Heart right ventricle (tissue), 16 donors: ENCODE measurements at regions not wholly inside any gene's neighbourhood (a gene's known extent, or its start where the extent isn't known, plus 50 kb on each side); places are given as distances from the start of the nearest gene placed in this dataset.
A peak's percentile ranks its signal among the peaks of the same experiment; 100 is the strongest.

Experiments used
- ATAC-seq, 8 donors: fragments of 200-7000 bp; cut with Tn5 transposase; one replicate each; pipeline ENCODE4 v1.9.1; 2020; ENCODE audit warnings: mild to moderate bottlenecking in 8 of 8, moderate library complexity in 8 of 8, moderate number of reproducible peaks in 1 of 8
- DNase-seq, 2 donors: peaks; one replicate each; pipeline ENCODE4 v3.0.0-alpha.2; 2020
- H3K27ac ChIP-seq, 10 donors: fragments of 200-600 bp; sonication (generic) in 2 of 10; one replicate each; pipeline versions ENCODE4 v1.5.0 to v1.8.0; 2020 to 2022; ENCODE audit warnings: mild to moderate bottlenecking in 3 of 10
- H3K27me3 ChIP-seq, 7 donors: fragments of 200-600 bp; one replicate each; pipeline ENCODE4 v1.8.0; 2021 to 2022; ENCODE audit warnings: mild to moderate bottlenecking in 2 of 7
- H3K36me3 ChIP-seq, 9 donors: fragments of 200-600 bp; sonication (generic) in 1 of 9; one replicate each; pipeline versions ENCODE4 v1.5.0 to v1.8.0; 2020 to 2022; ENCODE audit warnings: mild to moderate bottlenecking in 2 of 9
- H3K4me1 ChIP-seq, 9 donors: fragments of 200-600 bp; sonication (generic) in 1 of 9; one replicate each; pipeline versions ENCODE4 v1.5.0 to v1.8.0; 2020 to 2022; ENCODE audit warnings: mild to moderate bottlenecking in 4 of 9
- H3K4me3 ChIP-seq, 10 donors: fragments of 200-600 bp; sonication (generic) in 2 of 10; one replicate each; pipeline versions ENCODE4 v1.5.0 to v1.8.0; 2020 to 2022; ENCODE audit warnings: mild to moderate bottlenecking in 7 of 10, moderate library complexity in 2 of 10
- H3K9me3 ChIP-seq, 11 donors: fragments of 200-600 bp in 10 of 11; sonication (generic) in 2 of 11; one replicate each; pipeline versions ENCODE4 v1.5.0 to v1.8.0; 2013 to 2022; ENCODE audit warnings: mild to moderate bottlenecking in 2 of 11, control low read depth in 1 of 11, moderate library complexity in 1 of 11
- CTCF ChIP-seq, 9 donors: fragments of 200-600 bp; sonication (generic) in 2 of 9; IDR thresholded peaks; one replicate each; pipeline versions ENCODE4 v1.5.0 to v1.8.0; 2021 to 2022; ENCODE audit warnings: antibody characterized with exemption in 9 of 9, mild to moderate bottlenecking in 5 of 9, moderate library complexity in 1 of 9
- WGBS, 2 donors: extraction: QIAGEN DNeasy Blood & Tissue Kit; methylation state at CpG; one replicate each; pipeline ENCODE4 v1.1.7; 2013; ENCODE audit warnings: inconsistent platforms in 1 of 2; 5-methylcytosine and 5-hydroxymethylcytosine counted together
- intact Hi-C, 10 donors: fragments of 100-400 bp; cut with DNase I; formaldehyde crosslinking; loops; one replicate each; pipeline versions ENCODE4 v1.11.1 to v1.14.2; 2022
- donor health status: Arrhythmogenic right ventricular cardiomyopathy.
- donor health status: ischemic (EF 13 %, LVEDD 7.1; RV severe dilation, severe dysfunction).
- donor health status: healthy with polysubstance abuse.
- donor health status: DM: no; HTN: yes; CAD: no.
- donor health status: DM: no; HTN: no; CAD: no.
- donor health status: ischemic (EF 25% LVEDD 6.9; RV normal size, moderate dysfunction).
- donor health status: ischemic (EF 25% LVEDD 5.7; RV mildly dilated, moderate dysfunction).
- donor health status: healthy.
- donor health status: DM: yes; HTN: yes; CAD: no.
- donor health status: Ischemic cardiomyopathy.
- donor health status: ischemic (EF 35%, LVEDD 5.7; RV mildly dilated, moderate dysfunction).
- donor health status: nonischemic (EF 11% LVEDD 7.7; RV severe dilation, severe dysfunction).
- donor health status: DM: yes; HTN: yes; CAD: no.
- donor health status: PGD.
- donor health status: ischemic (EF 29% LVEDD 5.4; RV normal size, mild dysfunction).
- donor health status: nonischemic (EF 23%, LVEDD 6.1; RV moderate dilation, normal function).

DNA sequence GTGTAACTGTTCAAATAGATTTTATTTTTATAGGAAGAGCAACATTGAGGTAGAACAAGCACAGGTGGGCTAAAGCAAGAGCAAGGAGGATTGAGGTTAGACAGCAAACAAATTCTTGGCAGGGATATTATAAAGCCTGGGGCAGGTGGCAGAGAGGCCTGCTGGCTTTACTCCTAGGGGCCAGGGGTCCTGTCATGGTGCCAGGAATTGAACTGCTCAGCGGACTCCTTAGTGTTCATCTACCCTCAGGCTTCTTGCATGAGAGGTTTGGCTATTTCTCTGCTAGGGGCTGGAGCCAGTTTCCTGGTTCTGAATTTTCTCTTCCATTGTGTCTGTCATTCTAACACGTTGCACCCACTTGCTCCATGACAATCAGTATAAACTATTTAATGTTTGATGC lies 217.2 kb upstream of the NCAM1 start:
- Histone ChIP-seq H3K27ac (no peak overlapping the region), H3K4me1 (peaks cover 0 to 7% (median 0%) of the 10 kb centered on the region in 9 donors), H3K4me3 (no peak overlapping the region), H3K36me3 (no peaks in the 10 kb centered on the region), H3K27me3 (peaks cover 0 to 16% (median 0%) of the 10 kb centered on the region in 7 donors), H3K9me3 (no peaks in the 10 kb centered on the region)
- no peak for TF ChIP-seq CTCF (IDR thresholded peaks at IDR 0.05)
- ATAC-seq (no peak), DNase-seq (no peak)
- intact Hi-C loops = no loop called here
- WGBS, 2 donors = 44 to 61% methylated on average over 2 of the region's 2 CpGs

GRCh38 chr11:112745973-112746372 lies 215.2 kb upstream of the NCAM1 start:
- DNase-seq (no peak), ATAC-seq (no peak)
- Histone ChIP-seq H3K4me3 (no peak overlapping the region), H3K4me1 (peaks cover 0 to 7% (median 0%) of the 10 kb centered on the region in 9 donors), H3K27me3 (peaks cover 0 to 16% (median 0%) of the 10 kb centered on the region in 7 donors), H3K36me3 (no peaks in the 10 kb centered on the region), H3K27ac (no peak overlapping the region), H3K9me3 (no peaks in the 10 kb centered on the region)
- no peak for TF ChIP-seq CTCF (IDR thresholded peaks at IDR 0.05)
- intact Hi-C loops = no loop called here
- WGBS, 2 donors = 68 to 69% methylated on average over 6 of the region's 6 CpGs

- Histone ChIP-seq H3K27me3 (peaks cover 0 to 8% (median 0%) of the 10 kb centered on the region in 7 donors), H3K4me3 (no peak overlapping the region), H3K4me1 (peaks cover 0 to 17% (median 6%) of the 10 kb centered on the region in 9 donors), H3K36me3 (no peaks in the 10 kb centered on the region), H3K27ac (no peak overlapping the region), H3K9me3 (no peaks in the 10 kb centered on the region)
- TF ChIP-seq CTCF (IDR thresholded peaks at IDR 0.05) = no peak
- DNase-seq (no peak), ATAC-seq (peak in 1 of 8 donors; percentile 20)
- WGBS, 2 donors = 74 to 78% methylated on average over 5 of the region's 5 CpGs
- intact Hi-C loops = no loop called here
Measured at GRCh38 chr11:112748252-112748651, 213.0 kb upstream of the NCAM1 start.

DNA sequence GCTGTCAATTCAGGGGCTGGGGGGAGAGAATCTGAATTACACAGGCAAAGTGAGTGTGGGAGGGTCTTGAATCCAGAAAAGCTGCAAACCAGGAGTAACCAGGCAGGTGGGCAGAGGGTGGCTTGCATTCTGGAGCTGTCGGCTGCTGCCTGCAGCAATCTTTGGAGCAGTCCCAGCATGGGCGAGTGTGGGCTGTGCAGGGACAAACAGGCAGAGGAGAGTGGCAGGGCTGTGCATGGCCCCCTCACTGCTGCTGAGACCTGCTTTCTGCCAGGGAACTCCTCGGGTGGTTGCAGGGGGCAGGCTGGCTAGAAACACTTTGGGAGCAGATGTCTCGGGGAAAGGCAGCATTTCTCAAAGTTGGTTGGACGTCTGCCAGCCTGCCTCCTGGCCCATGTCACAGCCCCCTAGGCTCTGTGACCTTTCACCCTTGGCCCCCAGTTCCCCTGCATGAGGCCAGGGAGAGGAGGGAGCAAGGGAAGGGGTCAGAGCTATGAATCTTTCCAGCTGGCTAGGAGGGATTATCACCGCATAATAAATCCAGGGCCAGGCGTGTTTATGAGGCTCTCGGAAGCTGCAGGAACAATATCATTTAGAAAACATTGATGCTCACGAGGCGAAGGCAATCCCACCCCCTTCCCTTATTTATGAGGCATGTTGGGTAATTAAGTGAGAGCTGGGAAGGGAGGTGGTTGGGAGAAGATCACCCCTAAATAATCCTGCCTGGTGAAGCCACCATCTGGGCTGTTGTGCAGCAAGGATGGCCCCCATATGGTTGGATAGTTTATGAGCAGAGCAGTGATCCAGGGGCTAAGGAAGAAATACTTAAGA lies 212.3 kb upstream of the NCAM1 start:
- H3K36me3 ChIP-seq = no peaks in the 10 kb centered on the region
- peaks cover 0 to 17% (median 6%) of the 10 kb centered on the region in 9 donors for H3K4me1 ChIP-seq
- intact Hi-C loops = no loop called here
- peak in 2 of 8 donors; percentile 34 to 50 for ATAC-seq
- no peak for DNase-seq
- H3K4me3 ChIP-seq = no peak overlapping the region
- no peak for TF ChIP-seq CTCF (IDR thresholded peaks at IDR 0.05)
- H3K27me3 ChIP-seq = peaks cover 0 to 8% (median 0%) of the 10 kb centered on the region in 7 donors
- no peaks in the 10 kb centered on the region for H3K9me3 ChIP-seq
- H3K27ac ChIP-seq = no peak overlapping the region
- 38 to 48% methylated on average over 10 of the region's 10 CpGs for WGBS, 2 donors
